Panc1 (cell line): ENCODE measurements at regions not wholly inside any gene's neighbourhood (a gene's known extent, or its start where the extent isn't known, plus 50 kb on each side); places are given as distances from the start of the nearest gene placed in this dataset.

ENCODE experiments used
- ATAC-seq: fragments of 200-7000 bp; cut with Tn5 transposase; 2 replicates; pipeline ENCODE4 v1.9.1; 2020; ENCODE audit warnings: mild to moderate bottlenecking, moderate library complexity
- BruUV-seq: library from RNA; stranded (reverse); fragments of 400-500 nt; replicated peaks from 2 replicates; lab custom pipeline; 2021; lab: Mats Ljungman, UMichigan
- CTCF ChIA-PET: fragments of 300-600 bp; sonication (Branson Sonifier 250); formaldehyde crosslinking; loops from one replicate; lab custom pipeline; 2022; ENCODE audit warnings: antibody characterized with exemption; lab: Charles Lee
- POLR2A ChIA-PET: fragments of 300-600 bp; sonication (Branson Sonifier 250); formaldehyde crosslinking; loops from one replicate; lab custom pipeline; 2022; ENCODE audit warnings: antibody characterized with exemption; lab: Charles Lee
- DNase-seq: peaks from one replicate; pipeline ENCODE4 v3.0.0-alpha.2; 2010; ENCODE audit warnings: low read depth, low spot score
- H3K27ac ChIP-seq: 2 replicates; pipeline ENCODE4 v1.5.1; 2011; ENCODE audit warnings: mild to moderate bottlenecking, low read length, inconsistent platforms
- H3K27me3 ChIP-seq: fragments of 200-500 bp; sonication (Bioruptor generic); 2 replicates; pipeline ENCODE4 v1.6.0; 2014; ENCODE audit warnings: low read length, inconsistent platforms; ENCODE audit not compliant: control insufficient read depth, insufficient read depth
- H3K36me3 ChIP-seq: fragments of 200-500 bp; sonication (Bioruptor generic); 2 replicates; pipeline ENCODE4 v1.5.1; 2014; ENCODE audit warnings: inconsistent platforms, mild to moderate bottlenecking, low read length, moderate library complexity; ENCODE audit not compliant: control insufficient read depth, insufficient read depth
- H3K4me1 ChIP-seq: 2 replicates; pipeline ENCODE4 v1.5.1; 2011; ENCODE audit warnings: inconsistent platforms, mild to moderate bottlenecking, low read length, moderate library complexity; ENCODE audit not compliant: control insufficient read depth, insufficient read depth
- H3K4me3 ChIP-seq, 2 experiments: 2 replicates each; pipeline ENCODE4 v1.5.1; 2011 to 2012; ENCODE audit warnings: low read depth in 2 of 2, low read length in 2 of 2, mild to moderate bottlenecking in 2 of 2, inconsistent platforms in 1 of 2, moderate library complexity in 1 of 2
- H3K9me3 ChIP-seq: fragments of 200-500 bp; sonication (Bioruptor generic); 2 replicates; pipeline ENCODE4 v1.5.1; 2014; ENCODE audit warnings: low read depth, mild to moderate bottlenecking, inconsistent platforms, low read length, moderate library complexity; ENCODE audit not compliant: control insufficient read depth, insufficient read depth
- CTCF ChIP-seq: fragments of 450-650 bp; IDR thresholded peaks from 2 replicates; pipeline ENCODE4 v1.5.1; 2017; ENCODE audit warnings: mild to moderate bottlenecking
- POLR2AphosphoS5 ChIP-seq: IDR thresholded peaks from 2 replicates; pipeline ENCODE4 v1.6.1; 2012; ENCODE audit warnings: mild to moderate bottlenecking, low read depth, low read length, moderate library complexity
- REST ChIP-seq, 2 experiments: IDR thresholded peaks; 2 replicates each; pipeline ENCODE4 v1.6.1; 2011 to 2012; ENCODE audit warnings: low read depth in 2 of 2, control low read depth in 1 of 2, low read length in 1 of 2, mild to moderate bottlenecking in 1 of 2, moderate library complexity in 1 of 2; ENCODE audit not compliant: insufficient read depth in 1 of 2
- SIN3A ChIP-seq: IDR thresholded peaks from 2 replicates; pipeline ENCODE4 v1.6.1; 2012; ENCODE audit warnings: low read depth, mild to moderate bottlenecking, low read length, moderate library complexity, borderline replicate concordance; ENCODE audit not compliant: insufficient read depth
- TCF7L2 ChIP-seq: IDR thresholded peaks from 2 replicates; pipeline ENCODE4 v1.6.1; 2011; ENCODE audit warnings: mild to moderate bottlenecking, low read depth, low read length, inconsistent platforms
- in situ Hi-C: cut with HindIII; loops from 2 replicates; pipeline ENCODE4 v1.10.0; 2016; ENCODE audit warnings: low sequenced_read_pairs, low pct_unique_long_range_greater_than_20kb
- intact Hi-C: fragments of 100-400 bp; cut with micrococcal nuclease; formaldehyde crosslinking; loops from one replicate; pipeline ENCODE4 v1.10.0; 2022; ENCODE audit not compliant: unreplicated experiment

GRCh38 chr12:113568021-113568420 lies 96.3 kb upstream of the LHX5 start:
- H3K4me1 ChIP-seq, result no peaks in the 10 kb centered on the region
- peaks cover 18% of the 10 kb centered on the region for H3K27me3 ChIP-seq
- intact Hi-C loops (no loop called here), in situ Hi-C loops (no loop called here)
- ATAC-seq, result no peak
- H3K4me3 ChIP-seq, result no peak overlapping the region
- no peak for TF ChIP-seq TCF7L2
- no peak for TF ChIP-seq POLR2AphosphoS5
- no peak for TF ChIP-seq CTCF
- TF ChIP-seq REST (IDR thresholded peaks at IDR 0.05; ENCODE audit: insufficient read depth in 1 of 2, low read depth in 2 of 2, low read length in 1 of 2), result no peak
- TF ChIP-seq SIN3A, result no peak
- no peak for DNase-seq
- no peaks in the 10 kb centered on the region for H3K9me3 ChIP-seq
- BruUV-seq, result no TSS peak
- H3K36me3 ChIP-seq, result no peaks in the 10 kb centered on the region
- POLR2A ChIA-PET, result no interaction called here
- CTCF ChIA-PET, result no interaction called here
- no peak overlapping the region for H3K27ac ChIP-seq

GRCh38 chr12:113565368-113565767 lies 93.7 kb upstream of the LHX5 start:
- H3K27ac ChIP-seq, result no peak overlapping the region
- H3K36me3 ChIP-seq, result no peaks in the 10 kb centered on the region
- no peaks in the 10 kb centered on the region for H3K4me1 ChIP-seq
- no peaks in the 10 kb centered on the region for H3K9me3 ChIP-seq
- H3K4me3 ChIP-seq, result no peak overlapping the region
- ChIA-PET CTCF (no interaction called here), POLR2A (no interaction called here)
- intact Hi-C loops, result no loop called here
- BruUV-seq, result no TSS peak
- TF ChIP-seq SIN3A (no peak), CTCF (no peak), REST (IDR thresholded peaks at IDR 0.05; ENCODE audit: insufficient read depth in 1 of 2, low read depth in 2 of 2, low read length in 1 of 2) (no peak), POLR2AphosphoS5 (no peak), TCF7L2 (no peak)
- ATAC-seq (no peak), DNase-seq (no peak)
- in situ Hi-C loops, result no loop called here
- H3K27me3 ChIP-seq, result peaks cover 16% of the 10 kb centered on the region
